ENCODE measurements at regions not wholly inside any gene's neighbourhood (a gene's known extent, or its start where the extent isn't known, plus 50 kb on each side); places are given as distances from the start of the nearest gene placed in this dataset.
"Not testable (repeated sequence)": the region's sequence is repeated elsewhere in the genome, so short reads cannot be mapped to it uniquely, and the experiment has no call there.

DNA sequence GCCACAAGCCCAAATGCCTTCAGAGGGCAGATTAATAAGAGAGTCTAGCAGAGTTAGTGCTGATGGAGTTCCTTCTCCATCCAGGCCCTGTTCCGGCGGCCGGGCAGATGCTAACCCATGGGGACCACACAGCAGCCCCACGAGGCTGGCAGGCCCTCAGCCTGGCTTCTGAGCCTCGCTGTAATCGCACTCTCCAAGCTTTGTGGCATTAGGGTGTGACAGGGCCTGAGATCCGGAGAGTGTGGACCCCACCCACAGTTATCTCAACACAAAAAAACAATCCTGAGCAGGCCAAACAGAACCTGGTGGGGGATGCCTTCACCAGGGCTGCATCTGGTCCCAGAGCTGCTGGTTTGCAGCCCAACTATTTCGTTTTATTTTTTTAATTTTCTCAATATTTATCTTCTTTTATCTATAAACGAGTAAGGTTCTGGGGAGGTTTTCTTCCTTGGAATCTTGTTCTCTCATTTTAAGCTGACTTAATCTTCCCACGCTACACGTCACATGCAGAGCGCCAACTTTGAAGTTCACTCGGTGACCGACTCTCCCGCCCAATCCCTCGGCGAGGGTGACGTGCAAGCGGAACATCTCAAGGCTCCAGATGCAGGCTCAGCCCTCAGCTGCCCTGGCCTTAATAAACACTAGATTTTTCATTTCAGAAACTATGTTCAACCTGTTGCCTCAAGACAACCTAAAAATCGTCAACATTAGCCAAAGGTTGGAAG lies 372.4 kb downstream of the BCL2L11 start:
- intact Hi-C loops (cut with micrococcal nuclease): loop anchor here (5.0 kb wide), 1 partner anchor 134 kb away; no protein-coding TSS in a partner anchor
- peak overlapping the region; percentile 79 for H3K27ac Mint-ChIP-seq
- H3K27me3 Mint-ChIP-seq (ENCODE audit: low read depth); DNase-seq (ENCODE audit: low spot score); H3K9me3 Mint-ChIP-seq: not testable (repeated sequence)
- peak overlapping the region; percentile 81 for H3K4me3 Mint-ChIP-seq (ENCODE audit: low read depth)
- H3K4me1 Mint-ChIP-seq (ENCODE audit: low read depth): peaks cover 23% of the 10 kb centered on the region
- H3K36me3 Mint-ChIP-seq (ENCODE audit: low read depth): peaks cover 11% of the 10 kb centered on the region

- Mint-ChIP-seq H3K36me3 (ENCODE audit: low read depth) (peaks cover 11% of the 10 kb centered on the region), H3K27ac (peak overlapping the region; percentile 79), H3K4me3 (ENCODE audit: low read depth) (peak overlapping the region; percentile 81), H3K4me1 (ENCODE audit: low read depth) (peaks cover 23% of the 10 kb centered on the region)
- not testable (repeated sequence) for H3K9me3 Mint-ChIP-seq; H3K27me3 Mint-ChIP-seq (ENCODE audit: low read depth)
- intact Hi-C loops (cut with micrococcal nuclease): loop anchor here (5.0 kb wide), 1 partner anchor 134 kb away; no protein-coding TSS in a partner anchor
- DNase-seq (ENCODE audit: low spot score): peak; percentile 17
Measured at GRCh38 chr2:111493720-111494078, 373.0 kb downstream of the BCL2L11 start.

GRCh38 chr2:111494288-111494980 lies 373.7 kb downstream of the BCL2L11 start:
- H3K4me3 Mint-ChIP-seq (ENCODE audit: low read depth): peak overlapping the region; percentile 69
- peak overlapping the region; percentile 49 for H3K27ac Mint-ChIP-seq
- intact Hi-C loops (cut with micrococcal nuclease): loop anchor here (5.0 kb wide), 1 partner anchor 133 kb away; no protein-coding TSS in a partner anchor
- peaks cover 11% of the 10 kb centered on the region for H3K36me3 Mint-ChIP-seq (ENCODE audit: low read depth)
- peak; percentile 26 for DNase-seq (ENCODE audit: low spot score)
- not testable (repeated sequence) for H3K9me3 Mint-ChIP-seq; H3K27me3 Mint-ChIP-seq (ENCODE audit: low read depth)
- peaks cover 23% of the 10 kb centered on the region for H3K4me1 Mint-ChIP-seq (ENCODE audit: low read depth)

- peaks cover 11% of the 10 kb centered on the region for H3K36me3 Mint-ChIP-seq (ENCODE audit: low read depth)
- H3K9me3 Mint-ChIP-seq: not testable (repeated sequence)
Measured at GRCh38 chr2:111494981-111495315, 374.2 kb downstream of the BCL2L11 start.

DNA sequence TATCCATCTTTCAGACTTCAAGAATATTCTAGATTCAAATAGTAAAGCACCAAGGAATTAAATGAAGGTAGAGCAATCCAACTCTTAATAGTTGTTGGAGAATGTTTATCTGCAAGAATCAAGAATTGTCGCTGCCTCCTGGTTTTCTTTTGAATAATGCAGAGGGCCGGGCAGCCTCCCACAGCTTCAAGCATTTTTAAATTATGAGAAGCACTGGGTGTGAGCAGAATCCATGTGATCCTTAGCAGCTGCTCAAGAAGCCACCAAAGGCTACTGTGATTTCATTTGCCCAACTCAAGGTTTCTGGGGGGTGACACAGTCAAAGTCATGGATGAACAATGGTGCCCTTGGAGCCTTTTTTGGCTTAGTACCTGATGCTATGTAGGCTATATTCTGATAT lies 374.9 kb downstream of the BCL2L11 start:
- H3K4me3 Mint-ChIP-seq (ENCODE audit: low read depth); H3K27me3 Mint-ChIP-seq (ENCODE audit: low read depth); H3K27ac Mint-ChIP-seq; DNase-seq (ENCODE audit: low spot score); H3K9me3 Mint-ChIP-seq; intact Hi-C loops (cut with micrococcal nuclease): not testable (repeated sequence)
- H3K4me1 Mint-ChIP-seq (ENCODE audit: low read depth): peaks cover 23% of the 10 kb centered on the region
- peaks cover 11% of the 10 kb centered on the region for H3K36me3 Mint-ChIP-seq (ENCODE audit: low read depth)

More at GRCh38 chr2:111494981-111495315, 374.2 kb downstream of the BCL2L11 start:
- H3K4me3 Mint-ChIP-seq (ENCODE audit: low read depth): peak overlapping the region; percentile 69
- H3K4me1 Mint-ChIP-seq (ENCODE audit: low read depth): peaks cover 23% of the 10 kb centered on the region
- H3K27ac Mint-ChIP-seq; H3K27me3 Mint-ChIP-seq (ENCODE audit: low read depth); DNase-seq (ENCODE audit: low spot score): not testable (repeated sequence)
- intact Hi-C loops (cut with micrococcal nuclease): loop anchor here (5.0 kb wide), 1 partner anchor 132 kb away; no protein-coding TSS in a partner anchor

DNA sequence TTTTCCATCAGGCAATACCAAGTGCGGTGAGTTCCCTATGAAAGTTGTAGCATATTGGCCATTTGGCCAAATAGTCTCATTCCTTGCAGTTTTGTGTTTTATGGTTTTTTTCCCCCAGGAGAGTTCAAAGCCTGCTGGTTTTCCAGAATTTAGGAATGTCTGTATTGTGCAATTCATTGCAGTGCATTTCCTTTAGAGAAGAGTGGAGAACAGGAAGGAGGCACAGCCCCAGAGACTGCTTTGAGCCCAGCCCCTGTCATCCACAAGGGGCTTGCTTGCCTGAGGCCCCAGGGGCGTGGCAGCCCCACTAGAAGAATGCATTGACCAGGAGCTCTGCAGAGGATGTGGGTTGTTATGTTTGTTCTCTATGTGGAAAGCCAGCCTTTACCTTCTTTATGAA lies 375.5 kb downstream of the BCL2L11 start:
- Mint-ChIP-seq H3K36me3 (ENCODE audit: low read depth) (peaks cover 11% of the 10 kb centered on the region), H3K4me1 (ENCODE audit: low read depth) (peaks cover 20% of the 10 kb centered on the region)
- intact Hi-C loops (cut with micrococcal nuclease); DNase-seq (ENCODE audit: low spot score); H3K27ac Mint-ChIP-seq; H3K27me3 Mint-ChIP-seq (ENCODE audit: low read depth); H3K4me3 Mint-ChIP-seq (ENCODE audit: low read depth); H3K9me3 Mint-ChIP-seq: not testable (repeated sequence)

GRCh38 chr2:111496860-111497259 lies 376.1 kb downstream of the BCL2L11 start:
- H3K4me1 Mint-ChIP-seq (ENCODE audit: low read depth): peaks cover 15% of the 10 kb centered on the region
- H3K4me3 Mint-ChIP-seq (ENCODE audit: low read depth); H3K27ac Mint-ChIP-seq; DNase-seq (ENCODE audit: low spot score); intact Hi-C loops (cut with micrococcal nuclease); H3K9me3 Mint-ChIP-seq; H3K36me3 Mint-ChIP-seq (ENCODE audit: low read depth); H3K27me3 Mint-ChIP-seq (ENCODE audit: low read depth): not testable (repeated sequence)

DNA sequence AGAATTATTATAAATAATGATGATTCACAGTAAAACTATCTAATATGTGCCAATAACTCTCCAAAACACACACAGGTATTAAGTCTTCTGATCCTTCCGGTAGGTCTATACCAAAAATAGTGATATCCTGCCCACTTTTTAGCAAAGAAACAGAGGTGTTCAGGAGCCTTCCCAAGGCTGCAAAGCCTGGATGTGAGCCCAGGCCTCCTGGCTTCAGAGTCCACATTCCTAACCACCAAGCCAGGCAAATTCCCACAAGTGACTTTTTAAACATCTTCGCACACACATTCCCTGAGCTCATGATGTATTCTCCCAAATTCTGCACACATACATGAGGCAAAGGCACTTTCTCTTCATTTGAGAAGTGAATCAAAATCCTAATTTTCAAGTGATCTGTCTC lies 376.6 kb downstream of the BCL2L11 start:
- H3K27me3 Mint-ChIP-seq (ENCODE audit: low read depth); H3K27ac Mint-ChIP-seq; H3K36me3 Mint-ChIP-seq (ENCODE audit: low read depth); H3K9me3 Mint-ChIP-seq; DNase-seq (ENCODE audit: low spot score); intact Hi-C loops (cut with micrococcal nuclease); H3K4me3 Mint-ChIP-seq (ENCODE audit: low read depth): not testable (repeated sequence)
- peaks cover 12% of the 10 kb centered on the region for H3K4me1 Mint-ChIP-seq (ENCODE audit: low read depth)

GRCh38 chr2:111500536-111501062 lies 379.9 kb downstream of the BCL2L11 start:
- intact Hi-C loops (cut with micrococcal nuclease); H3K27me3 Mint-ChIP-seq (ENCODE audit: low read depth); DNase-seq (ENCODE audit: low spot score); H3K36me3 Mint-ChIP-seq (ENCODE audit: low read depth); H3K9me3 Mint-ChIP-seq; H3K4me3 Mint-ChIP-seq (ENCODE audit: low read depth); H3K27ac Mint-ChIP-seq: not testable (repeated sequence)
- peaks cover 18% of the 10 kb centered on the region for H3K4me1 Mint-ChIP-seq (ENCODE audit: low read depth)

GRCh38 chr2:111503844-111504570 lies 380.0 kb downstream of the ANAPC1 start:
- H3K27ac Mint-ChIP-seq; H3K36me3 Mint-ChIP-seq (ENCODE audit: low read depth); H3K4me3 Mint-ChIP-seq (ENCODE audit: low read depth); DNase-seq (ENCODE audit: low spot score); H3K27me3 Mint-ChIP-seq (ENCODE audit: low read depth); intact Hi-C loops (cut with micrococcal nuclease); H3K9me3 Mint-ChIP-seq: not testable (repeated sequence)
- peaks cover 23% of the 10 kb centered on the region for H3K4me1 Mint-ChIP-seq (ENCODE audit: low read depth)

GRCh38 chr2:111504571-111504942 lies 379.4 kb downstream of the ANAPC1 start:
- H3K27me3 Mint-ChIP-seq (ENCODE audit: low read depth); H3K27ac Mint-ChIP-seq; H3K9me3 Mint-ChIP-seq; intact Hi-C loops (cut with micrococcal nuclease); DNase-seq (ENCODE audit: low spot score); H3K4me3 Mint-ChIP-seq (ENCODE audit: low read depth); H3K36me3 Mint-ChIP-seq (ENCODE audit: low read depth): not testable (repeated sequence)
- H3K4me1 Mint-ChIP-seq (ENCODE audit: low read depth): peaks cover 26% of the 10 kb centered on the region

DNA sequence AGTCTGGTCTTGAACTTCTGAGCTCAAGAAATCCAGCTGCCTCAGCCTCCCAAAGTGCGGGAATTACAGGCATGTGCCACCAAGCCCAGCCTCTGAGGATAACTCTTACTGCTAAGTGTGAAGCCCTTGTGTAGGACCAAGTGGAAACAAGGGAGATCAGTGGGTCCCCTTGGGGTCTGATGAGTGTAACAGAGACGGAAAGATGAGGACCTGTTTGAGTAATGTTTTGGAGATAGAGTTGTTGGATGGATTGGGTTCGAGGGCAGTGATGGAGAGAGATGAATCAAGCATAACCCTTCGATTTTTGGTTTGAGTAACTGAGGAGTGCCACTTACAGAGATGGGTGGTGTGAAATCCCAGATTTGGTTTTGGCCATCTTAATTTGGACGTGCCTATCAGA lies 378.7 kb downstream of the ANAPC1 start:
- not testable (repeated sequence) for H3K4me3 Mint-ChIP-seq (ENCODE audit: low read depth); H3K27ac Mint-ChIP-seq; DNase-seq (ENCODE audit: low spot score)

DNA sequence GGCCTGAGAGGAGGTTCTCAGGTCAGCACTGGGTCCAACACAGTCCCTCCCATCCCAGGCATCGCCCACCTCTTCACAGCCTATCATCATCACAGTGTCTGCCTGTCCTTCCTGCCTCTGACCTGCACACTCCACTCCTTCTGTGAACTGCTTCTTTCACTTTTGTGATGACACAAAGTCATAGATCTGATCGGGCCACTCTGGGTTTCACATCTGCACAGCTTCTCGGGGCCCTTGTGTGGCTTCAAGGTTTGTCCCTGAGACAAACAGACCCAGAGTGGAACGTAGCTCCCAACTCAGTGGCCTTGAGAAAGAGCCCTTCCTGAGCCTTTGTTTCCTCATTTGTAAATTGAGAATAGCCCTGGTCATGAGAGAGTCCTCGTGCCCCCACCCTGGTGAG lies 377.1 kb downstream of the ANAPC1 start:
- H3K36me3 Mint-ChIP-seq (ENCODE audit: low read depth); H3K9me3 Mint-ChIP-seq; intact Hi-C loops (cut with micrococcal nuclease); H3K27me3 Mint-ChIP-seq (ENCODE audit: low read depth); H3K4me3 Mint-ChIP-seq (ENCODE audit: low read depth): not testable (repeated sequence)
- Mint-ChIP-seq H3K4me1 (ENCODE audit: low read depth) (peaks cover 26% of the 10 kb centered on the region), H3K27ac (peak overlapping the region; percentile 78)
- peak; percentile 36 for DNase-seq (ENCODE audit: low spot score)

More for the DNA sequence above, 378.7 kb downstream of the ANAPC1 start:
- H3K36me3 Mint-ChIP-seq (ENCODE audit: low read depth); intact Hi-C loops (cut with micrococcal nuclease); H3K9me3 Mint-ChIP-seq; H3K27me3 Mint-ChIP-seq (ENCODE audit: low read depth): not testable (repeated sequence)
- H3K4me1 Mint-ChIP-seq (ENCODE audit: low read depth): peaks cover 26% of the 10 kb centered on the region
